IgD-negative memory B cell (primary cell): ENCODE measurements at regions not wholly inside any gene's neighbourhood (a gene's known extent, or its start where the extent isn't known, plus 50 kb on each side); places are given as distances from the start of the nearest gene placed in this dataset.

Experiments used
- H3K27ac Mint-ChIP-seq, 3 donors: one replicate each; pipeline ENCODE4 v1.8.0; 2020 to 2022; ENCODE audit warnings: mild to moderate bottlenecking in 3 of 3, mixed read lengths in 3 of 3, moderate library complexity in 1 of 3
- H3K27me3 Mint-ChIP-seq: one replicate; pipeline ENCODE4 v1.8.0; 2021; ENCODE audit warnings: mixed read lengths
- H3K36me3 Mint-ChIP-seq: one replicate; pipeline ENCODE4 v1.8.0; 2020; ENCODE audit warnings: mild to moderate bottlenecking, mixed read lengths
- H3K4me1 Mint-ChIP-seq, 3 donors: one replicate each; pipeline ENCODE4 v1.8.0; 2020 to 2022; ENCODE audit warnings: mixed read lengths in 3 of 3, mild to moderate bottlenecking in 1 of 3
- H3K4me3 Mint-ChIP-seq, 4 donors: one replicate each; pipeline ENCODE4 v1.8.0; 2020 to 2022; ENCODE audit warnings: mild to moderate bottlenecking in 4 of 4, mixed read lengths in 4 of 4, moderate library complexity in 3 of 4
- H3K9me3 Mint-ChIP-seq, 3 donors: one replicate each; pipeline ENCODE4 v1.8.0; 2020 to 2021; ENCODE audit warnings: mixed read lengths in 3 of 3, mild to moderate bottlenecking in 1 of 3

DNA sequence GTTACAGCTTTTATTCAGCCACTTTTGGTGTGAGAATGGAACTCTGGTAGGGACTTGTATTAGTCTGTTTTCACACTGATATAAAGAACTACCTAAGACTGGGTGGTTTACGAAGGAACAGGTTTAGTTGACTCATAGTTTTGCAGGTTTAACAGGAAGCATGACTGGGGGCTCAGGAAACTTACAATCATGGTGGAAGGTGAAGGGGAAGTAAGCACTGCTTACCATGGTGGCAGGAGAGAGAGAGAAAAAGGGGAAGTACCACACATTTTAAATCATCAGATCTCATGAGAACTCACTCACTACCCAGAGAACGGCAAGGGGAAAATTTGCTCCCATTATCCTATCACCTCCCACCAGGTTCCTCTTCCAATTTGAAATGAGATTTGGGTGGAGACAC, 942.2 kb downstream of the PCDH17 start:
- Mint-ChIP-seq H3K9me3 (peaks cover 9 to 14% (median 13%) of the 10 kb centered on the region in 3 donors), H3K4me1 (no peaks in the 10 kb centered on the region), H3K4me3 (no peak overlapping the region)

DNA sequence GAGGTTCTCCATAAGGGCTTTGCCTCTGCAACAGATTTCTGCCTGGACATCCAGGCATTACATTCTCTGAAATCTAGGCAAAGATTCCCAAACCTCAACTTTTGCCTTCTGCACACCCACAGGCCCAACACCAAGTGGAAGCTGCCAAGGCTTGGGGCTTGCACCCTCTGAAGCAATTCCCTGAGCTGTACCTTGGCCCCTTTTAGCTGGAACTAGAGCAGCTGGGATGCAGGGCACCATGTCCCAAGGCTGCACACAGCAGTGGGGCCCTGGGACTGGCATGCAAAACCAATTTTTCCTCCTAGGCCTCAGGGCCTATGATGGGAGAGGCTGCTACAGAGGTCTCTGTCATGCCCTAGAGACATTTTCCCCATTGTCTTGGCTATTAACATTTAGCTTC, 943.2 kb downstream of the PCDH17 start:
- Mint-ChIP-seq H3K9me3 (peaks cover 9 to 14% (median 14%) of the 10 kb centered on the region in 3 donors), H3K27me3 (no peaks in the 10 kb centered on the region)

More for the DNA sequence above, 942.2 kb downstream of the PCDH17 start:
- Mint-ChIP-seq H3K36me3 (peaks cover 1% of the 10 kb centered on the region), H3K27me3 (no peaks in the 10 kb centered on the region), H3K27ac (no peak overlapping the region)

DNA sequence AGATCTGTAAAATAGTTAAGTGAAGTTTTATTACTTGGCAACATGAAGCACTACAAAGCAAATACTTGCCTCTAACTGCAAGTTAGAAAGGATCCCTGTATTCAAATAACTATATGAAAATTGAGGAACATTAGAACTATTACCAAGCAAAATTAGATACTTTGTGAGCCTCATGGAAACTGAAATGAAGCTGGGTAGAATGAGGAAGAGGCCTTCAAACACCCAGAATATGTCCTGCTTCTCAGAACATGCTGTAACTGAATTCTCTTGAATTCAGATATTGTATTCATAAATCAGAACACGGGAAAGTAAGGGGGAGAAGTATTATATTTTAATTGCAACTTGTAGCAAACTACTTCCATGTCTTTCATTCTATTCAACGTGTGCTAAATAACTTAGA, 947.9 kb downstream of the PCDH17 start:
- Mint-ChIP-seq H3K27me3 (no peaks in the 10 kb centered on the region), H3K9me3 (peaks cover 5 to 16% (median 13%) of the 10 kb centered on the region in 3 donors), H3K4me3 (no peak overlapping the region), H3K4me1 (no peaks in the 10 kb centered on the region), H3K36me3 (no peaks in the 10 kb centered on the region), H3K27ac (no peak overlapping the region)

More for the DNA sequence above, 943.2 kb downstream of the PCDH17 start:
- Mint-ChIP-seq H3K4me3 (no peak overlapping the region), H3K4me1 (no peaks in the 10 kb centered on the region), H3K27ac (no peak overlapping the region), H3K36me3 (peaks cover 1% of the 10 kb centered on the region)

DNA sequence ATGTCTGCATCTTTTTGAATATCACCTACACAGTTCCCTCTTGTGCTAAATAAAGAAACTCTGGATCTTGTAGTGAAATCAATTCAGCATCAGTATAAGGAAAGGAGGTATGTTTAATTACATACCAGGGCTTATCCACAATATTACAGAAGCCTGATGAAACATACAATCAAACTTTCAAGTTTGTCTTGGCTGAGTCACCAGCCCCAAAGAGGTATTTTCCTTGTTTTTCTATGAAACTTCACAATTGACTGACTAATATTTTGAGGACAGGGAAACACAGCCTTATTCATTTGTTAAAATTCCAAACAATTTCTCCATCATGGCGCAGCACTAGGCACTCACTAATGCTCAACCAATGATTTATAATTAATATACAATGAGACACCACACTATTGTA, 952.4 kb downstream of the PCDH17 start:
- H3K4me1 Mint-ChIP-seq = no peaks in the 10 kb centered on the region
- H3K27ac Mint-ChIP-seq = no peak overlapping the region
- no peaks in the 10 kb centered on the region for H3K36me3 Mint-ChIP-seq
- H3K4me3 Mint-ChIP-seq = no peak overlapping the region
- H3K27me3 Mint-ChIP-seq = no peaks in the 10 kb centered on the region
- peaks cover 4 to 9% (median 6%) of the 10 kb centered on the region in 3 donors for H3K9me3 Mint-ChIP-seq

DNA sequence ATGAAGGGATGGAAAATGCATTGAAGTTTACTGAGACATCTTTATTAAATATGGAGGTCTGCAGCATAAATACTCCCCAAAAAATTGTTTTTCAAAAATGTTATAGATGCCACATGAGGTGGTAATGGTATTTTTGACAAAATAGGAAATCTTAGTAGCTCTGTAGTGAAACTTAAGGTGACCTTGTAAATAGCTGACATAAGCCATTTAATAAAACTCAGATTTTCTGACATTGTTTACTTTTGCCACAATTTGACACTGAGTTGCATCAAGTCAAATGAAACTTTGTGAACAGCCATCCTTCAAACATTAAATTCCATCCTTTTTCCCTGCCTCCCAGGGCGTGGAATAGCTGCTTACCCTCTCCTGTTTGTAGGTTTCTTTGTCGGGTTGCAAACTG, 953.1 kb downstream of the PCDH17 start:
- no peak overlapping the region for H3K4me3 Mint-ChIP-seq
- H3K36me3 Mint-ChIP-seq = no peaks in the 10 kb centered on the region
- H3K4me1 Mint-ChIP-seq = no peaks in the 10 kb centered on the region
- peaks cover 4 to 6% (median 6%) of the 10 kb centered on the region in 3 donors for H3K9me3 Mint-ChIP-seq
- no peak overlapping the region for H3K27ac Mint-ChIP-seq
- H3K27me3 Mint-ChIP-seq = no peaks in the 10 kb centered on the region

DNA sequence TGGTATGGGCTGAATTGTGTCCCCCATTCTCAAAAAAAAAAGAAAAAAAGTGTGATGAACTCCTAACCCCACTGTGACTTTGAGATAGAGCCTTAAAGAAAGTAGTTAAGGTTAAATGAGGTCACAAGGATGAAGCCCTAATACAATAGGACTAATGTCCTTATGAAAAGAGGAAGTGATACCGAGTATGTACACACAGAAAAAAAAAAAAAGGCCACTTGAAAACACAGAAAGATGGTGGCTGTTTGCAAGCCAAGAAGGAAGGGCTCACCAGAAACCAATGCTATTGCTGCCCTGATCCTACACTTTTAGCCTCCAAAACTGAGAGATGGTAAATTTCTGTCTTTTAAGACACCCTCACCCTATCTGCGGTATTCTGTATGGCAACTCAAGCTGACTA, 955.6 kb downstream of the PCDH17 start:
- Mint-ChIP-seq H3K4me1 (no peaks in the 10 kb centered on the region), H3K27me3 (no peaks in the 10 kb centered on the region), H3K9me3 (peaks cover 2 to 8% (median 6%) of the 10 kb centered on the region in 3 donors), H3K4me3 (no peak overlapping the region), H3K27ac (no peak overlapping the region), H3K36me3 (no peaks in the 10 kb centered on the region)

DNA sequence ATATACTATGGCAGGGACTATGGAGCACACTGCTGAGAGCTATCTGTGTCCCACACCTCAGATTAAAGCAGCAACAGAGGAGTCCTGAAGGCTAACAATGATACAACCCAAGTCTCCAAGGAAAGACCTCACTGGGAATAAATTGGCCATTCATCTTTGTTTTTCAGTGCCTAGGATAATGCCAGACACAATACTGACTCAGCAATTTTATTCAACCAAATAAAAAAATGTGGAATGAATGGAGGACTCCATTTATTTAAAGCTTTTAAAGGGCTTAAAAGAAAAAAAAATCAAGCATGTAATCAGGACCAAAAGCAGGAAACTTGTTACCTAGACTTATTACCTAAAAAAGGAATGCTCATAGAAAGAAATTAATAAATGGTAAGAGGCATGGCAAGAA, 960.5 kb downstream of the PCDH17 start:
- Mint-ChIP-seq H3K36me3 (no peaks in the 10 kb centered on the region), H3K4me1 (no peaks in the 10 kb centered on the region), H3K27me3 (no peaks in the 10 kb centered on the region), H3K4me3 (no peak overlapping the region), H3K9me3 (peaks cover 2 to 10% (median 5%) of the 10 kb centered on the region in 3 donors), H3K27ac (no peak overlapping the region)

DNA sequence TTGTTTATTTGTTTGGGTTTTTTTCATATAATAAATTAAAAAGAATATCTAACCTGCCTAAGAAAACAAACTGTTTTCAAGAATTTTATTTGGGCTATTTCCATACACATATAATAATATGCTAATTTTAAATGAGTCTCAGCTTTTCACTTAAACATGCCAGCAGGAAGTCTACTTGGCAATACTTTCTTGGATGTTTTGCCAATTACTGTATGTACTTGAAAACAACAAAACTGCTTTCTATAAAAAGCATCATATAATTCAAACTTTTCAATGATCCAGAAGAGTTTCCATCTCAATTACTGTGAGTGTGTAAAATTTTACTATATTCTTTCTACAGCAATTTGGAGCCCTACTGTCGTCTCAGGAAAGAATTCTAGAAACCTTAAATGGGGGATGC, 961.2 kb downstream of the PCDH17 start:
- H3K4me1 Mint-ChIP-seq = no peaks in the 10 kb centered on the region
- H3K27me3 Mint-ChIP-seq = no peaks in the 10 kb centered on the region
- H3K4me3 Mint-ChIP-seq = no peak overlapping the region
- H3K36me3 Mint-ChIP-seq = no peaks in the 10 kb centered on the region
- H3K9me3 Mint-ChIP-seq = peaks cover under 1 to 7% (median 4%) of the 10 kb centered on the region in 3 donors
- H3K27ac Mint-ChIP-seq = no peak overlapping the region

DNA sequence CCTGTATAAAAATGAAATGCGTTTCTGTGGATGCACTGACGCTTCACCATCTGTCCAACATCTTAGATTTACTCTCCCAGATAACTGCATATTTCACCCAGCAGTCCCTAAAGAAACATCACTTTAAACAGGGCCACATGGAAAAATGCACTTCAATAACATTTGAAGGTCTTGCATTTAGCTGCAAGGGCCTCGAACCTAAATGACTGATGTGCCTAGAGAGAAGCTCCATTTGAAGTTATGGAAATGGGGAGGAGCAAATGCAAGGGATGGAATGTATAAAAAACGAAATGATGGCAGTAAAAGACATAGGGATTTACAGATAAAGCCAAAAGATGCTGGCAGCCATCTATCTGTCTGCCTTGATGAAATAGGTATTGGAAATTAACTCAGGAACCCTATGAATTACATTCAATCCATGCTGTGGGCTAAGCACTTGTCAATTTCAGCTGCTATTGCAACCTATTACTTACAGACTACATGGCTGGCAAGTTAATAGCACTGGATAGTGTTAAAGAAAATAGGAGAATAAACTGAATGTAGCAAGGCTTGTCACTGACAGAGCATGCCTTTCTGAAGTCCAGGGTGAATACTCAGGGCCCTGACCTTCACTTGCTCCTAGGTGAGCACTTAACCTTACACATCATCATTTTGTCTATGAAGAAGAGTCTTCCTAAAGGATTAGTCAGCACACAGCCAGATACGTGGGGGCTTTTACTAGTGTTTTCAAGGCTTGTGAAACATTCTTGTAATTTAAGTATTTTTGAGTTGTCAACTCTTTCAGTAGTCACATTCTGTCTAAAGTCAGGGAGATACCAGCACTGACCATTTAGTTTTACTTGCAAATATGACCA, 963.4 kb downstream of the PCDH17 start:
- Mint-ChIP-seq H3K9me3 (peaks cover 3 to 8% (median 3%) of the 10 kb centered on the region in 3 donors), H3K4me3 (no peak overlapping the region), H3K27me3 (no peaks in the 10 kb centered on the region)

DNA sequence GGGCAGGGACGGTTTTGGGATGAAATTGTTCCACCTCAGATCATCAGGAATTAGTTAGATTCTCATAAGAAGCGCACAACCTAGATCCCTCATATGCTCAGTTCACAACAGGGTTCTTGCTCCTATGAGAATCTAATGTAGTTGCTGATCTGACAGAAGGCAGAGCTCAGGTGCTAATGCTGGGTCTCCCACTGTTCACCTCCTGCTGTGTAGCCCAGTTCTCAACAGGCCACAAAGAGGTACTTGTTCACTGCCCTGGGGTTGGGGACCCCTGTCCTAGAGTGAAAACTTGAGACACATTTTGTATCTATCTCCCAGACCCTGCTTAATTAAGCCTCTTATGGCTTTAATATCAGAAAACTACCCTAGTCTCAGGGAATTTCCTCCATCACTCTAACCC, 966.0 kb downstream of the PCDH17 start:
- H3K4me3 Mint-ChIP-seq = no peak overlapping the region
- H3K9me3 Mint-ChIP-seq = peaks cover 0 to 8% (median 3%) of the 10 kb centered on the region in 3 donors
- H3K36me3 Mint-ChIP-seq = no peaks in the 10 kb centered on the region
- no peaks in the 10 kb centered on the region for H3K27me3 Mint-ChIP-seq
- no peak overlapping the region for H3K27ac Mint-ChIP-seq
- H3K4me1 Mint-ChIP-seq = no peaks in the 10 kb centered on the region

More for the DNA sequence above, 963.4 kb downstream of the PCDH17 start:
- Mint-ChIP-seq H3K36me3 (no peaks in the 10 kb centered on the region), H3K27ac (no peak overlapping the region), H3K4me1 (no peaks in the 10 kb centered on the region)

DNA sequence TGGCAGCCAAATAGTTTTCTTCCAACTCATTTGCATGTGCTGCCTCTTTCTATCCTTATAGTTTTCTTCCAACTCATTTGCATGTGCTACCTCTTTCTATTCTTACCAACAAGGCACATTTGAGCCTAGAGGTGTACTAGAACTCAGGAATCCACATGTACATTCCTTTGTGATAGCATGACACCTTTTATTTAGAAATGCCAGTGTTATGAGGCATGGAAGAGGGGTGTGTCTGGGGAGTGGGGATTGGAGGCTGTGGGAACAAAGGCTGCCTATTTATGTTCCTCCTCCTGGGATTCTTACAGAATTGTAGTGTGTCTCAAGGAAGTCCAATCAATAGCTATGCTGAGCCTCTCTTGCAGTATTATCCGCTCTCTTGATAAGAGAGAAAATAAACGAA, 966.7 kb downstream of the PCDH17 start:
- Mint-ChIP-seq H3K4me1 (no peaks in the 10 kb centered on the region), H3K4me3 (no peak overlapping the region), H3K9me3 (peaks cover 0 to 8% (median 3%) of the 10 kb centered on the region in 3 donors), H3K27ac (no peak overlapping the region), H3K27me3 (no peaks in the 10 kb centered on the region), H3K36me3 (no peaks in the 10 kb centered on the region)

DNA sequence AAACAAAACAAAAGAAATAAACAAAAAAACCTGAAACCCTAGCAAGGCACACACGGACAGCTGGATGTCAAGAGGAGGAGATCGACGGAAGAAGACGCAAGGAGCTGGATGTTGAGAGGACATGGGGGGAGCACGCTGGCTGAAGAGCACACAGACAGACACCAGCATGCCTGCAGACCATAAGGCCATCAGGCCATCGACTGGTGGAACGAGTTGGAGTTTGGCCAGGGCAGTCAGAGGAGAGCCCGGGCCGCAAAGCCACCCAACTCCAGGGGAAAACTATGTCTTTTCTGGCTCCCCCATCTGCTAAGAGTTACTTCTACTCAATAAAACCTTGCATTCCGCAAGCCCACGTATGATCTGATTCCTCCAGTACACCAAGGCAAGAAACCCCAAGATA, 979.6 kb downstream of the PCDH17 start:
- no peaks in the 10 kb centered on the region for H3K36me3 Mint-ChIP-seq
- H3K27me3 Mint-ChIP-seq = no peaks in the 10 kb centered on the region
- peaks cover 0 to 2% (median 0%) of the 10 kb centered on the region in 3 donors for H3K4me1 Mint-ChIP-seq
- no peak overlapping the region for H3K27ac Mint-ChIP-seq
- H3K9me3 Mint-ChIP-seq = peaks cover 4 to 22% (median 6%) of the 10 kb centered on the region in 3 donors
- H3K4me3 Mint-ChIP-seq = no peak overlapping the region

DNA sequence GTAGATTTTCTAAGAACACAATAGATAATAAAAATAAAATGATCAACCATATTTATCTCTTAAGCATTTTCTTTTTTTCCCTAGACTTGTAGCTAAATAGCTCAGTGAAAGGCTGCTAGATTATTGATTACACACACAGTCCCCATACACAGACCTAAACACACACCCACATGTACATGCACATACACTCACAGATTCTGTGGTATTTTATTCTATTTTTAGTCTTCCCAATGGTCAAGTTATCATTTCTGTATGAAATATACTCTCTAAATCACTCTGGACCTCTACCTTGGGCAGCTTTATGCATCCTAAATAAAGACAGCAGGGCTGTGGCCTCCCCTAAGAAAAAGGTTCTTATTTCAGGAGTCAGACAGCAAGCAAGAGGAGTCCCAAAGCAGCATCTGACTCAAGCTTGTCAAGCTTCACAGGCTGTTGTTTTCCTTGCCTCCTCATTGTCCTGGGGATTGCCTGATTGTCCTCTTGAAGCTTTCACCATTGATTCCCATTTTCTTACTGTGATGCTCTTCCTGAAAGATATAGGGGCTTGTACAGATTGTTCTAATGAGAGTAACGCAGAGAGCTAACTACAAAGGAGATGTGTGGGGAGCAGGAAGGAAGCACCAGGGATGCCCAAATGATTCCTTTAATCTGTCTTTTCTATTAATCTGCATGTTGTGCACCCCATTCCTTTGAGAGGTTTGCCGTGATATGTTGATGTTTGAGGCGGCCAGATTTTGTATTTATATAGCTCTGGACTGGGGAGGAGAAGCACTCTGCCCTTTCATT, 986.5 kb downstream of the PCDH17 start:
- no peaks in the 10 kb centered on the region for H3K27me3 Mint-ChIP-seq
- H3K9me3 Mint-ChIP-seq = peaks cover 0 to 15% (median 9%) of the 10 kb centered on the region in 3 donors

DNA sequence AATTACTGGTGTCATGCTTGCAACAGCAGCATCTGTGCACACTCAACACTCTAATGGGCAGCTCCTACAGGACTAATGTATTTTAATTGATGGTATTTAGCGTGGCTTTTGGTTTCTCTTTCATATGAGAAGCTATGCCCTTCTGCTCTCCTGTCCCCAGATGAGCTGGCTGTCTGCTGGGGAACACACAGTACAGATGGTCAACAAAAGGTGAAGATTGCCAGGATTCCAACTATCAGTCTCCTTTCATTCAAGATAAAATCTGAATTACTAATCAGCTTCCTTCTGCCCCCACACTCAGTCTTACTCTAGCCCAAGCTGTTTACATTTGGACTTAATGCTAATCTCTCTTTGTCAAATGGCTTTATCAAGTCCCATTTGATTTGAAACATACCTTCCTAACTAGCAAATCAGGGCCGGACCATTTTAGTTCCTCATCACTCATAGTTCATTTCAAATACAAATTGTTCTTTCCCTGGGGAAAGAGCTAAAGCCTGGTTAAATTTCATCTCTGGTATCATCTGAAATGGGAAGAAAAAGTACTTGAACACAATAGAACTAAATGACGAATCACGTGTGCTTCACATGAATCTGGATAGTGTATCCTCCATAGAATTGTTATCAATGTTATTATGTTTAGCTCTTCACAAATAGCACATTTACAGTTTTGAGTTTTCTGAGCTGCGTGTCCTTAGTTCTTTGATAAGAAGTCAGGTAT, 988.0 kb downstream of the PCDH17 start:
- H3K4me3 Mint-ChIP-seq = no peak overlapping the region
- no peaks in the 10 kb centered on the region for H3K4me1 Mint-ChIP-seq
- H3K27me3 Mint-ChIP-seq = no peaks in the 10 kb centered on the region
- H3K27ac Mint-ChIP-seq = no peak overlapping the region
- H3K36me3 Mint-ChIP-seq = no peaks in the 10 kb centered on the region
- H3K9me3 Mint-ChIP-seq = peaks cover 3 to 10% (median 9%) of the 10 kb centered on the region in 3 donors

More for the DNA sequence above, 986.5 kb downstream of the PCDH17 start:
- Mint-ChIP-seq H3K4me1 (no peaks in the 10 kb centered on the region), H3K36me3 (no peaks in the 10 kb centered on the region), H3K27ac (no peak overlapping the region), H3K4me3 (no peak overlapping the region)

DNA sequence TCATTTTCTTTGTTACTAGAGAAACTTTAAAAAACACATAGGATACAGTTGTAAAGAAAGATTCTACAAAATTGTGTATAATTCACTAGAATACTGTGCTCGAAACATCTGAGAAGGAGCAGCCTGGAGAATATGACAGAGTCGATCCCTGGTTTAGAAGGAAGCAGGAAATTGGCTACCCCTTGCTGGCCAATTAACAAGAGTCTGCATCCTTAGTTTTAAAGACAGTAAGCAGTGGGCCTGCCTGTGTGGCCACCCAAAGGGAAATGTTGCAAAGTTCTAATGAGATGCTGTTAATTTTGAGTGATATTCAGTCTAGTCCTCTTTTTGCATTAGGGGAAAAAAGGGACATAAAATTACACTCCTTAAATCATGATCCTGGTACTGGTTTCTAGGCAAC, 988.6 kb downstream of the PCDH17 start:
- no peaks in the 10 kb centered on the region for H3K4me1 Mint-ChIP-seq
- no peaks in the 10 kb centered on the region for H3K36me3 Mint-ChIP-seq
- H3K9me3 Mint-ChIP-seq = peaks cover 3 to 9% (median 7%) of the 10 kb centered on the region in 3 donors
- H3K27ac Mint-ChIP-seq = no peak overlapping the region
- H3K27me3 Mint-ChIP-seq = no peaks in the 10 kb centered on the region
- H3K4me3 Mint-ChIP-seq = no peak overlapping the region
